Neural cell (in vitro differentiated cells): ENCODE measurements at regions not wholly inside any gene's neighbourhood (a gene's known extent, or its start where the extent isn't known, plus 50 kb on each side); places are given as distances from the start of the nearest gene placed in this dataset.

Experiments used
- H2AFZ ChIP-seq: fragments of 200-600, 300-800 bp; sonication (generic), shearing (Covaris generic); 2 replicates; pipeline ENCODE4 v1.6.0; 2014; ENCODE audit warnings: low read depth, mild to moderate bottlenecking, antibody characterized with exemption, low read length, moderate library complexity
- H3F3A ChIP-seq: fragments of 200-600 bp; shearing (Covaris generic); 2 replicates; pipeline ENCODE4 v1.6.1; 2016; ENCODE audit warnings: mild to moderate bottlenecking, moderate library complexity, mixed read lengths, antibody characterized with exemption, low read length; ENCODE audit not compliant: insufficient read depth, poor library complexity, severe bottlenecking
- H3K27ac ChIP-seq: fragments of 200-600, 300-800 bp; sonication (generic), shearing (Covaris generic); 2 replicates; pipeline ENCODE4 v1.5.1; 2014; ENCODE audit warnings: mild to moderate bottlenecking, low read length, moderate library complexity
- H3K27me3 ChIP-seq: fragments of 300-800, 200-600 bp; sonication (generic), shearing (Covaris generic); 2 replicates; pipeline ENCODE4 v1.6.0; 2014; ENCODE audit warnings: mild to moderate bottlenecking, low read depth, low read length, moderate library complexity; ENCODE audit not compliant: insufficient read depth
- H3K36me3 ChIP-seq: fragments of 300-800, 200-600 bp; sonication (generic), shearing (Covaris generic); 2 replicates; pipeline ENCODE4 v1.5.1; 2014; ENCODE audit warnings: mild to moderate bottlenecking, antibody characterized with exemption, low read length, moderate library complexity; ENCODE audit not compliant: insufficient read depth
- H3K4me2 ChIP-seq: fragments of 300-800, 200-600 bp; sonication (generic), shearing (Covaris generic); 2 replicates; pipeline ENCODE4 v1.6.0; 2014; ENCODE audit warnings: mild to moderate bottlenecking, low read length
- H3K4me3 ChIP-seq: fragments of 300-800, 200-600 bp; sonication (generic), shearing (Covaris generic); 2 replicates; pipeline ENCODE4 v1.5.1; 2014; ENCODE audit warnings: mild to moderate bottlenecking, low read length, moderate library complexity
- H3K79me2 ChIP-seq: fragments of 200-600 bp; shearing (Covaris generic); replicated peaks from 2 replicates; pipeline ENCODE4 v1.6.0; 2014; ENCODE audit warnings: mild to moderate bottlenecking, low read length, moderate library complexity; ENCODE audit not compliant: insufficient read depth
- H3K9ac ChIP-seq: fragments of 300-800, 200-600 bp; sonication (generic), shearing (Covaris generic); 2 replicates; pipeline ENCODE4 v1.6.1; 2016; ENCODE audit warnings: mild to moderate bottlenecking, low read length, mixed read lengths
- H3K9me2 ChIP-seq: fragments of 200-600 bp; shearing (Covaris generic); 2 replicates; pipeline ENCODE4 v1.6.1; 2016; ENCODE audit warnings: mild to moderate bottlenecking, low read length, mixed read lengths; ENCODE audit not compliant: insufficient read depth
- H3K9me3 ChIP-seq: fragments of 200-600, 300-800 bp; sonication (generic), shearing (Covaris generic); 2 replicates; pipeline ENCODE4 v1.6.1; 2016; ENCODE audit warnings: mild to moderate bottlenecking, mixed run types, low read length, moderate library complexity, mixed read lengths
- H4K20me1 ChIP-seq: fragments of 200-600 bp; shearing (Covaris generic); 2 replicates; pipeline ENCODE4 v1.6.1; 2016; ENCODE audit warnings: mild to moderate bottlenecking, mixed run types; ENCODE audit not compliant: insufficient read depth
- CTCF ChIP-seq: fragments of 450-650 bp; IDR thresholded peaks from 2 replicates; pipeline ENCODE4 v1.5.1; 2014; ENCODE audit warnings: antibody characterized with exemption, mild to moderate bottlenecking, moderate library complexity; ENCODE audit not compliant: poor library complexity, severe bottlenecking
- EP300 ChIP-seq: fragments of 450-650 bp; conservative IDR thresholded peaks from 2 replicates; pipeline ENCODE4 v1.6.1; 2014; ENCODE audit warnings: antibody characterized with exemption, mild to moderate bottlenecking, moderate library complexity; ENCODE audit not compliant: poor library complexity, severe bottlenecking
- EZH2 ChIP-seq: fragments of 200-600, 300-800 bp; shearing (Covaris generic), sonication (generic); IDR thresholded peaks from 2 replicates; pipeline ENCODE4 v1.6.1; 2014; ENCODE audit warnings: antibody characterized with exemption, low read length, borderline replicate concordance, mild to moderate bottlenecking; ENCODE audit not compliant: insufficient read depth, poor library complexity, severe bottlenecking
- MXI1 ChIP-seq: fragments of 450-650 bp; conservative IDR thresholded peaks from 2 replicates; pipeline ENCODE4 v1.6.1; 2014; ENCODE audit warnings: antibody characterized with exemption, mild to moderate bottlenecking; ENCODE audit not compliant: poor library complexity, severe bottlenecking
- POLR2AphosphoS5 ChIP-seq: IDR thresholded peaks from 2 replicates; pipeline ENCODE4 v1.6.1; 2012
- RAD21 ChIP-seq: fragments of 450-650 bp; conservative IDR thresholded peaks from 2 replicates; pipeline ENCODE4 v1.6.1; 2014; ENCODE audit warnings: antibody characterized with exemption, mild to moderate bottlenecking, moderate library complexity
- REST ChIP-seq: IDR thresholded peaks from 2 replicates; pipeline ENCODE4 v1.6.1; 2012; ENCODE audit warnings: borderline replicate concordance
- SMC3 ChIP-seq: fragments of 450-650 bp; conservative IDR thresholded peaks from 2 replicates; pipeline ENCODE4 v1.6.1; 2014; ENCODE audit warnings: antibody characterized with exemption, mild to moderate bottlenecking, moderate library complexity; ENCODE audit not compliant: poor library complexity
- TAF1 ChIP-seq: IDR thresholded peaks from 2 replicates; pipeline ENCODE4 v1.6.1; 2012; ENCODE audit warnings: low read depth

- H3K27ac ChIP-seq, result no peak overlapping the region
Measured at GRCh38 chr22:49667236-49667635, 160.4 kb downstream of the BRD1 start.

GRCh38 chr22:49666146-49666809 is 161.4 kb downstream of the BRD1 start:
- Histone ChIP-seq H3K27ac (no peak overlapping the region), H3K9me3 (no peaks in the 10 kb centered on the region), H3K9me2 (no peaks in the 10 kb centered on the region), H3K9ac (no peak overlapping the region), H3K4me2 (no peak overlapping the region), H2AFZ (no peak overlapping the region), H3K4me3 (no peak overlapping the region), H3K79me2 (no peaks in the 10 kb centered on the region), H3F3A (no peaks in the 10 kb centered on the region), H3K27me3 (peaks cover 26% of the 10 kb centered on the region), H4K20me1 (no peaks in the 10 kb centered on the region), H3K36me3 (no peaks in the 10 kb centered on the region)
- TF ChIP-seq CTCF, result no peak
- TF ChIP-seq RAD21, result no peak
- no peak for TF ChIP-seq SMC3
- no peak for TF ChIP-seq MXI1
- no peak for TF ChIP-seq EZH2
- TF ChIP-seq POLR2AphosphoS5, result no peak

More at GRCh38 chr22:49667236-49667635, 160.4 kb downstream of the BRD1 start:
- Histone ChIP-seq H3K36me3 (no peaks in the 10 kb centered on the region), H2AFZ (no peak overlapping the region), H3F3A (no peaks in the 10 kb centered on the region), H4K20me1 (no peaks in the 10 kb centered on the region), H3K27me3 (peaks cover 36% of the 10 kb centered on the region), H3K9ac (no peak overlapping the region), H3K4me3 (no peak overlapping the region), H3K9me3 (no peaks in the 10 kb centered on the region), H3K79me2 (no peaks in the 10 kb centered on the region), H3K9me2 (no peaks in the 10 kb centered on the region), H3K4me2 (no peak overlapping the region)
- TF ChIP-seq SMC3 (no peak), POLR2AphosphoS5 (no peak), EP300 (no peak), EZH2 (no peak), REST (no peak), MXI1 (no peak), RAD21 (no peak), CTCF (no peak), TAF1 (no peak)
